ENCODE measurements at regions not wholly inside any gene's neighbourhood (a gene's known extent, or its start where the extent isn't known, plus 50 kb on each side); places are given as distances from the start of the nearest gene placed in this dataset.

- intact Hi-C loops (cut with micrococcal nuclease; ENCODE audit: unreplicated experiment), result no loop called here
- CTCF ChIA-PET, result no interaction called here
- Mint-ChIP-seq H3K4me3 (ENCODE audit: low read depth, unreplicated experiment) (no peak overlapping the region), H3K4me1 (ENCODE audit: low read depth, unreplicated experiment) (peaks cover 11% of the 10 kb centered on the region), H3K27ac (ENCODE audit: unreplicated experiment) (no peak overlapping the region), H3K36me3 (ENCODE audit: insufficient read depth, unreplicated experiment) (no peaks in the 10 kb centered on the region), H3K9me3 (ENCODE audit: low read depth, unreplicated experiment) (no peaks in the 10 kb centered on the region), H3K27me3 (ENCODE audit: unreplicated experiment) (no peaks in the 10 kb centered on the region)
- TF ChIP-seq CTCF (IDR thresholded peaks at IDR 0.05; ENCODE audit: unreplicated experiment), result no peak
- no peak for DNase-seq
- no TSS peak for BruUV-seq (replicated peaks)
Observed at GRCh38 chr5:67674159-67674655, 477.6 kb upstream of the CD180 start.

GRCh38 chr5:67673618-67674017 lies 477.0 kb upstream of the CD180 start:
- intact Hi-C loops (cut with micrococcal nuclease; ENCODE audit: unreplicated experiment), result no loop called here
- Mint-ChIP-seq H3K36me3 (ENCODE audit: insufficient read depth, unreplicated experiment) (no peaks in the 10 kb centered on the region), H3K27me3 (ENCODE audit: unreplicated experiment) (no peaks in the 10 kb centered on the region), H3K4me3 (ENCODE audit: low read depth, unreplicated experiment) (no peak overlapping the region), H3K4me1 (ENCODE audit: low read depth, unreplicated experiment) (peaks cover 11% of the 10 kb centered on the region), H3K27ac (ENCODE audit: unreplicated experiment) (no peak overlapping the region), H3K9me3 (ENCODE audit: low read depth, unreplicated experiment) (no peaks in the 10 kb centered on the region)
- BruUV-seq (replicated peaks), result no TSS peak
- no peak for TF ChIP-seq CTCF (IDR thresholded peaks at IDR 0.05; ENCODE audit: unreplicated experiment)
- CTCF ChIA-PET, result no interaction called here
- no peak for DNase-seq

GRCh38 chr5:67673180-67673579 lies 476.6 kb upstream of the CD180 start:
- CTCF ChIA-PET, result no interaction called here
- Mint-ChIP-seq H3K36me3 (ENCODE audit: insufficient read depth, unreplicated experiment) (no peaks in the 10 kb centered on the region), H3K4me1 (ENCODE audit: low read depth, unreplicated experiment) (peaks cover 8% of the 10 kb centered on the region), H3K27me3 (ENCODE audit: unreplicated experiment) (no peaks in the 10 kb centered on the region), H3K27ac (ENCODE audit: unreplicated experiment) (no peak overlapping the region), H3K9me3 (ENCODE audit: low read depth, unreplicated experiment) (peaks cover 2% of the 10 kb centered on the region), H3K4me3 (ENCODE audit: low read depth, unreplicated experiment) (no peak overlapping the region)
- TF ChIP-seq CTCF (IDR thresholded peaks at IDR 0.05; ENCODE audit: unreplicated experiment), result no peak
- intact Hi-C loops (cut with micrococcal nuclease; ENCODE audit: unreplicated experiment), result no loop called here
- DNase-seq, result no peak
- no TSS peak for BruUV-seq (replicated peaks)

GRCh38 chr5:67672636-67673035 lies 476.0 kb upstream of the CD180 start:
- DNase-seq, result no peak
- H3K27me3 Mint-ChIP-seq (ENCODE audit: unreplicated experiment), result no peaks in the 10 kb centered on the region
- no peaks in the 10 kb centered on the region for H3K36me3 Mint-ChIP-seq (ENCODE audit: insufficient read depth, unreplicated experiment)
- no peak for TF ChIP-seq CTCF (IDR thresholded peaks at IDR 0.05; ENCODE audit: unreplicated experiment)
- peaks cover 5% of the 10 kb centered on the region for H3K9me3 Mint-ChIP-seq (ENCODE audit: low read depth, unreplicated experiment)
- H3K27ac Mint-ChIP-seq (ENCODE audit: unreplicated experiment), result no peak overlapping the region
- intact Hi-C loops (cut with micrococcal nuclease; ENCODE audit: unreplicated experiment), result no loop called here
- no TSS peak for BruUV-seq (replicated peaks)
- peaks cover 3% of the 10 kb centered on the region for H3K4me1 Mint-ChIP-seq (ENCODE audit: low read depth, unreplicated experiment)
- CTCF ChIA-PET, result no interaction called here
- no peak overlapping the region for H3K4me3 Mint-ChIP-seq (ENCODE audit: low read depth, unreplicated experiment)
